ENCODE measurements at regions not wholly inside any gene's neighbourhood (a gene's known extent, or its start where the extent isn't known, plus 50 kb on each side); places are given as distances from the start of the nearest gene placed in this dataset.

- Histone ChIP-seq H3K4me3 (no peak overlapping the region), H4K20me1 (ENCODE audit: control insufficient read depth, insufficient read depth) (no peaks in the 10 kb centered on the region), H3K27me3 (replicated peaks in 1 of 2; ENCODE audit: control insufficient read depth in 2 of 2, insufficient read depth in 2 of 2, low read length in 1 of 2) (no peaks in the 10 kb centered on the region), H3K79me2 (ENCODE audit: control insufficient read depth, insufficient read depth, low read length) (no peaks in the 10 kb centered on the region), H3K4me2 (ENCODE audit: control insufficient read depth, insufficient read depth) (no peak overlapping the region), H2AFZ (ENCODE audit: control insufficient read depth, low read depth, low read length) (no peak overlapping the region), H3K4me1 (ENCODE audit: control insufficient read depth, insufficient read depth, low read length) (no peaks in the 10 kb centered on the region), H3K9me3 (replicated peaks; ENCODE audit: control insufficient read depth, insufficient read depth, low read length) (no peaks in the 10 kb centered on the region), H3K36me3 (ENCODE audit: control insufficient read depth in 2 of 2, insufficient read depth in 2 of 2, low read length in 1 of 2) (no peaks in the 10 kb centered on the region), H3K9ac (ENCODE audit: control insufficient read depth, insufficient read depth, low read length) (no peak overlapping the region), H3K27ac (ENCODE audit: control insufficient read depth, insufficient read depth) (no peak overlapping the region)
- no TSS peak for BruUV-seq (replicated peaks)
- 9% methylated on average over 5 of the region's 5 CpGs for WGBS (ENCODE audit: insufficient coverage, insufficient replicate concordance, low lambda C conversion rate, missing lambda C conversion rate)
- SMC1A ChIA-PET (ENCODE audit: uncharacterized antibody, unreplicated experiment) = interaction anchor here (0.6 kb wide), 1 partner anchor 435 kb away, joined by 3 read pairs; no protein-coding TSS in a partner anchor
- in situ Hi-C loops (cut with MboI) (no loop called here), intact Hi-C loops (cut with micrococcal nuclease; ENCODE audit: unreplicated experiment) (no loop called here)
- CTCF ChIA-PET = no interaction called here
- POLR2A ChIA-PET = no interaction called here
- FAIRE-seq = no peak
- RAD21 ChIA-PET (ENCODE audit: unreplicated experiment) = no interaction called here
- no peak for DNase-seq (ENCODE audit: low read depth, low spot score)
- ATAC-seq = no peak
- TF ChIP-seq HCFC1 (IDR thresholded peaks at IDR 0.05; ENCODE audit: low read length) (no peak), IKZF1 (conservative IDR thresholded peaks at IDR 0.05) (no peak), CUX1 (IDR thresholded peaks at IDR 0.05; ENCODE audit: insufficient replicate concordance, low read depth, low read length) (no peak), CBX5 (IDR thresholded peaks at IDR 0.05; ENCODE audit: low read depth) (no peak), CBFB (IDR thresholded peaks at IDR 0.05; ENCODE audit: low read depth) (no peak), RELB (IDR thresholded peaks at IDR 0.05; ENCODE audit: low read depth) (no peak), EED (IDR thresholded peaks at IDR 0.05; ENCODE audit: low read depth) (no peak), BHLHE40 (IDR thresholded peaks at IDR 0.05; ENCODE audit: borderline replicate concordance in 1 of 2, low read depth in 2 of 2, low read length in 1 of 2) (no peak), TCF7 (IDR thresholded peaks at IDR 0.05; ENCODE audit: borderline replicate concordance) (no peak), GABPA (IDR thresholded peaks at IDR 0.05; ENCODE audit: low read depth) (no peak), FOXK2 (IDR thresholded peaks at IDR 0.05) (no peak), ZBTB11 (CRISPR knock-in tag; IDR thresholded peaks at IDR 0.05) (no peak), ATF3 (IDR thresholded peaks at IDR 0.05; ENCODE audit: borderline replicate concordance, extremely low read depth, low read depth, low read length) (no peak), USF1 (IDR thresholded peaks at IDR 0.05; ENCODE audit: borderline replicate concordance, extremely low read length, insufficient read depth, low read depth, low read length) (no peak)
Observed at GRCh38 chr3:65233561-65233960, 545.8 kb upstream of the ADAMTS9 start.

Measured in GM12878 (cell line).